SK-N-SH treated with all-trans-retinoic acid at 6 μM for 48 hours (cell line): ENCODE measurements at regions not wholly inside any gene's neighbourhood (a gene's known extent, or its start where the extent isn't known, plus 50 kb on each side); places are given as distances from the start of the nearest gene placed in this dataset.

Source experiments
- ATAC-seq: fragments of 200-7000 bp; cut with Tn5 transposase; 3 replicates; pipeline ENCODE4 v1.9.1; 2020; ENCODE audit warnings: mild to moderate bottlenecking, moderate library complexity
- ARNTL ChIP-seq: fragments of 450-650 bp; formaldehyde crosslinking; IDR thresholded peaks from 2 replicates; pipeline ENCODE4 v1.5.0; 2020; ENCODE audit warnings: low read depth, mild to moderate bottlenecking, moderate library complexity, borderline replicate concordance
- BACH2 ChIP-seq: fragments of 250-450 bp; sonication (Bioruptor Pico); IDR thresholded peaks from 2 replicates; pipeline ENCODE4 v1.9.0; 2021; ENCODE audit warnings: mild to moderate bottlenecking, borderline replicate concordance
- CREB5 ChIP-seq: fragments of 250-450 bp; sonication (Bioruptor Pico); IDR thresholded peaks from 2 replicates; pipeline ENCODE4 v1.5.1; 2020; ENCODE audit warnings: low read depth, mild to moderate bottlenecking, moderate library complexity
- CSDC2 ChIP-seq: fragments of 250-450 bp; sonication (Bioruptor Pico); IDR thresholded peaks from 2 replicates; pipeline ENCODE4 v1.5.0; 2020; ENCODE audit warnings: mild to moderate bottlenecking, moderate library complexity
- CSRNP3 ChIP-seq: fragments of 250-450 bp; sonication (Bioruptor Pico); IDR thresholded peaks from 2 replicates; pipeline ENCODE4 v1.5.1; 2021; ENCODE audit warnings: mild to moderate bottlenecking, moderate library complexity
- GLIS3 ChIP-seq: fragments of 250-450 bp; sonication (Bioruptor Pico); IDR thresholded peaks from 2 replicates; pipeline ENCODE4 v1.5.0; 2020; ENCODE audit warnings: mild to moderate bottlenecking, moderate library complexity
- OSR1 ChIP-seq: fragments of 250-450 bp; sonication (Bioruptor Pico); IDR thresholded peaks from 2 replicates; pipeline ENCODE4 v1.8.0; 2022; ENCODE audit warnings: moderate library complexity, mild to moderate bottlenecking, inconsistent platforms
- PATZ1 ChIP-seq: fragments of 250-450 bp; sonication (Bioruptor Pico); IDR thresholded peaks from 2 replicates; pipeline ENCODE4 v1.8.0; 2020; ENCODE audit warnings: mild to moderate bottlenecking, moderate library complexity, borderline replicate concordance
- PPARA ChIP-seq: fragments of 250-450 bp; sonication (Bioruptor Pico); IDR thresholded peaks from 2 replicates; pipeline ENCODE4 v1.5.0; 2020; ENCODE audit warnings: mild to moderate bottlenecking, borderline replicate concordance
- RARB ChIP-seq: fragments of 250-450 bp; sonication (Bioruptor Pico); IDR thresholded peaks from 2 replicates; pipeline ENCODE4 v1.8.0; 2021; ENCODE audit warnings: mild to moderate bottlenecking, moderate library complexity
- SNAI2 ChIP-seq: fragments of 250-450 bp; sonication (Bioruptor Pico); IDR thresholded peaks from 2 replicates; pipeline ENCODE4 v1.5.0; 2020; ENCODE audit warnings: mild to moderate bottlenecking, moderate library complexity
- TCF4 ChIP-seq: fragments of 250-450 bp; sonication (Bioruptor Pico); IDR thresholded peaks from 2 replicates; pipeline ENCODE4 v1.8.0; 2021; ENCODE audit warnings: mild to moderate bottlenecking, moderate library complexity, borderline replicate concordance
- TOX ChIP-seq: fragments of 250-450 bp; sonication (Bioruptor Pico); IDR thresholded peaks from 2 replicates; pipeline ENCODE4 v1.8.0; 2021; ENCODE audit warnings: mild to moderate bottlenecking, moderate library complexity, borderline replicate concordance
- ZC3H10 ChIP-seq: fragments of 250-450 bp; sonication (Bioruptor Pico); IDR thresholded peaks from 2 replicates; pipeline ENCODE4 v1.5.1; 2021; ENCODE audit warnings: mild to moderate bottlenecking, moderate library complexity
- ZFP3 ChIP-seq: fragments of 250-450 bp; sonication (Bioruptor Pico); IDR thresholded peaks from 2 replicates; pipeline ENCODE4 v1.5.0; 2020; ENCODE audit warnings: mild to moderate bottlenecking, moderate library complexity
- ZFP30 ChIP-seq: fragments of 450-650 bp; formaldehyde crosslinking; IDR thresholded peaks from 2 replicates; pipeline ENCODE4 v1.5.0; 2022; ENCODE audit warnings: mild to moderate bottlenecking, moderate library complexity
- ZNF565 ChIP-seq: fragments of 450-650 bp; formaldehyde crosslinking; conservative IDR thresholded peaks from 2 replicates; pipeline ENCODE4 v1.5.0; 2020; ENCODE audit warnings: low read depth, mild to moderate bottlenecking, moderate library complexity
- ZNF70 ChIP-seq: fragments of 450-650 bp; formaldehyde crosslinking; IDR thresholded peaks from 2 replicates; pipeline ENCODE4 v1.5.0; 2020; ENCODE audit warnings: mild to moderate bottlenecking, moderate library complexity
- ZNF8 ChIP-seq: fragments of 450-650 bp; formaldehyde crosslinking; IDR thresholded peaks from 2 replicates; pipeline ENCODE4 v1.5.0; 2020; ENCODE audit warnings: mild to moderate bottlenecking, moderate library complexity
- TF ChIP-seq, protein P1 (sequence below): fragments of 250-450 bp; sonication (Bioruptor Pico); IDR thresholded peaks from 2 replicates; pipeline ENCODE4 v1.8.0; 2021; ENCODE audit warnings: low read depth, mild to moderate bottlenecking, moderate library complexity, borderline replicate concordance
- TF ChIP-seq, protein P2 (sequence below): fragments of 250-450 bp; sonication (Bioruptor Pico); IDR thresholded peaks from 2 replicates; pipeline ENCODE4 v1.5.0; 2020; ENCODE audit warnings: mild to moderate bottlenecking, moderate library complexity

DNA sequence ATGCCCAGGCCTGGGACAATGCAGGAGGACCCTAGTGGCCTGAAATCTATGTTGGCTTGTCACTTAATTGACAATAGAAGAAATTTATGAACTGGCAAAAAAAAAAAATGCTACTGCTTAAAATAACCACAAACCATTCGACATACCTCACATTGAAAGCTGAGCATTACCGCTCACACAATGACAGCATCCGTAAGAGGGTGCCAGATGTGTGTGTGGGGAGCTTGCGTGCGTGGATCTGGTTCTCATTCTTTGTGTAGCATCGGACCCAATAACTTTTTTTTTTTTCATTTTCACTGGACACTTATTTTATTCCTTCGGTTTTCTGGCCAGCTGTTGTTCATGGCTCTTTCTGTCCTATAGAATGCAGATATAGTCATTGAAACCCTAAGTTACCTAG, 216.7 kb downstream of the VRK1 start:
- TF ChIP-seq ZNF8, result no peak
- no peak for TF ChIP-seq TCF4 (CRISPR knock-in tag)
- TF ChIP-seq, all 23 proteins: peak for 0
- no peak for ATAC-seq

DNA sequence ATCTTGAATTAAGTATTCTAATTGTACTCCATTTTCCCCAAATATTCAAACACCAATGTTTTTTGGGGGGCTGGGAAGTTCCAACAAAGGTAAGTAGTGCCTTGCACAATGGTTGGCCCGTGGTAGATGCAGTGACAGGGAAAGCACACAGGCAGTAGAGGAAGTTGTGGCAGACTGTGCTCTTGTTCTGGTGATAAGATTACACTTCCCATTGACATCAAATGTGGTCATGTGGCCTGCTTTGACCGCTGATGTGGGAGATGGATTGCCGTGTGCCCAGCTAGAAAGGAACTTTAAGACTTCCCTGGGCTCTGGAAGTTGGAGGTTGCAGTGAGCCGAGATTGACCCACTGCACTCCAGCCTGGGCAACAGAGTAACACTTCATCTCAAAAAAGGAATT, 223.8 kb downstream of the VRK1 start:
- TF ChIP-seq ZFP30 (CRISPR knock-in tag) (no peak), ZC3H10 (CRISPR knock-in tag) (no peak), GLIS3 (no peak), PATZ1 (CRISPR knock-in tag) (no peak), TCF4 (CRISPR knock-in tag) (no peak), CSRNP3 (CRISPR knock-in tag) (no peak), ARNTL (CRISPR knock-in tag) (no peak), ZNF70 (no peak), RARB (no peak), CREB5 (CRISPR knock-in tag) (no peak), ZNF8 (no peak), PPARA (no peak), TOX (CRISPR knock-in tag) (no peak), BACH2 (CRISPR knock-in tag) (no peak), ZFP3 (CRISPR knock-in tag) (no peak), CSDC2 (CRISPR knock-in tag) (no peak), SNAI2 (CRISPR knock-in tag) (no peak)
- TF ChIP-seq, protein P1, sequence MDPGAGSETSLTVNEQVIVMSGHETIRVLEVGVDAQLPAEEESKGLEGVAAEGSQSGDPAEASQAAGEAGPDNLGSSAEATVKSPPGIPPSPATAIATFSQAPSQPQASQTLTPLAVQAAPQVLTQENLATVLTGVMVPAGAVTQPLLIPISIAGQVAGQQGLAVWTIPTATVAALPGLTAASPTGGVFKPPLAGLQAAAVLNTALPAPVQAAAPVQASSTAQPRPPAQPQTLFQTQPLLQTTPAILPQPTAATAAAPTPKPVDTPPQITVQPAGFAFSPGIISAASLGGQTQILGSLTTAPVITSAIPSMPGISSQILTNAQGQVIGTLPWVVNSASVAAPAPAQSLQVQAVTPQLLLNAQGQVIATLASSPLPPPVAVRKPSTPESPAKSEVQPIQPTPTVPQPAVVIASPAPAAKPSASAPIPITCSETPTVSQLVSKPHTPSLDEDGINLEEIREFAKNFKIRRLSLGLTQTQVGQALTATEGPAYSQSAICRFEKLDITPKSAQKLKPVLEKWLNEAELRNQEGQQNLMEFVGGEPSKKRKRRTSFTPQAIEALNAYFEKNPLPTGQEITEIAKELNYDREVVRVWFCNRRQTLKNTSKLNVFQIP (CRISPR knock-in tag), result no peak
- TF ChIP-seq, protein P2, sequence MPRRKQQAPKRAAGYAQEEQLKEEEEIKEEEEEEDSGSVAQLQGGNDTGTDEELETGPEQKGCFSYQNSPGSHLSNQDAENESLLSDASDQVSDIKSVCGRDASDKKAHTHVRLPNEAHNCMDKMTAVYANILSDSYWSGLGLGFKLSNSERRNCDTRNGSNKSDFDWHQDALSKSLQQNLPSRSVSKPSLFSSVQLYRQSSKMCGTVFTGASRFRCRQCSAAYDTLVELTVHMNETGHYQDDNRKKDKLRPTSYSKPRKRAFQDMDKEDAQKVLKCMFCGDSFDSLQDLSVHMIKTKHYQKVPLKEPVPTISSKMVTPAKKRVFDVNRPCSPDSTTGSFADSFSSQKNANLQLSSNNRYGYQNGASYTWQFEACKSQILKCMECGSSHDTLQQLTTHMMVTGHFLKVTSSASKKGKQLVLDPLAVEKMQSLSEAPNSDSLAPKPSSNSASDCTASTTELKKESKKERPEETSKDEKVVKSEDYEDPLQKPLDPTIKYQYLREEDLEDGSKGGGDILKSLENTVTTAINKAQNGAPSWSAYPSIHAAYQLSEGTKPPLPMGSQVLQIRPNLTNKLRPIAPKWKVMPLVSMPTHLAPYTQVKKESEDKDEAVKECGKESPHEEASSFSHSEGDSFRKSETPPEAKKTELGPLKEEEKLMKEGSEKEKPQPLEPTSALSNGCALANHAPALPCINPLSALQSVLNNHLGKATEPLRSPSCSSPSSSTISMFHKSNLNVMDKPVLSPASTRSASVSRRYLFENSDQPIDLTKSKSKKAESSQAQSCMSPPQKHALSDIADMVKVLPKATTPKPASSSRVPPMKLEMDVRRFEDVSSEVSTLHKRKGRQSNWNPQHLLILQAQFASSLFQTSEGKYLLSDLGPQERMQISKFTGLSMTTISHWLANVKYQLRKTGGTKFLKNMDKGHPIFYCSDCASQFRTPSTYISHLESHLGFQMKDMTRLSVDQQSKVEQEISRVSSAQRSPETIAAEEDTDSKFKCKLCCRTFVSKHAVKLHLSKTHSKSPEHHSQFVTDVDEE (CRISPR knock-in tag), result no peak
- no peak for ATAC-seq

DNA sequence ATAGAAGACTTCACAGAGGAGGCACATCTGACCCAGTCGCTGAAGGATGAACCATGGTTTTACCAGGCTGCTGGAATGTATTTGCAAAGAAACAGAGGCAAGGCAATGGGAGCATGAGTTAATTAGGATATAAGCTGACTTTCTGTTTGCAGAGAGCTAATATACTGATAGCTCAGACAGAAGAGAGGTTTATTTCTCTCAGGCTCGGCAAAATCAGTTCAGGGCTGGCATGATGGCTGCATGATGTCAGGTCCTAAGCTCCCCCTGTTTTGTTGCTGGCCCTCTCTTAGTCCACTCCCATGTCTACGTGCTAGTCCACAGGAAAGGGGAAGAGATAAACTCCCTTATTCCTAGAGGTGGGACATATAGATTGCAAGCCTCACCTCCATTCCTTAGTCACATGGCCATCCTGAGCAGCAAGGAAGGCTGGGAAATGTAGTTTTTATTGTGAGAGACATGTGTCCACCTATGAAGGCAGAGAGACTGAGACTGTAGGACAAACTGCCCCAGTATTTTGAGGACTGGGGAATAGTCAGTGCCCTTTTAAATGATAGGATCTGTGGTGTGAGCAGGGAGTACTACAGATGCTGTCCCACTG, 224.5 kb downstream of the VRK1 start:
- TF ChIP-seq OSR1 (CRISPR knock-in tag), result no peak
- no peak for TF ChIP-seq TOX (CRISPR knock-in tag)
- TF ChIP-seq CSDC2 (CRISPR knock-in tag), result no peak
- no peak for TF ChIP-seq ZFP3 (CRISPR knock-in tag)
- TF ChIP-seq ZNF70, result no peak
- no peak for TF ChIP-seq CREB5 (CRISPR knock-in tag)
- TF ChIP-seq GLIS3, result no peak
- TF ChIP-seq ZC3H10 (CRISPR knock-in tag), result no peak
- TF ChIP-seq ARNTL (CRISPR knock-in tag), result no peak
- TF ChIP-seq PPARA, result no peak
- no peak for TF ChIP-seq ZNF565 (CRISPR knock-in tag)
- no peak for ATAC-seq
